HG03103 (cell line): ENCODE measurements at regions not wholly inside any gene's neighbourhood (a gene's known extent, or its start where the extent isn't known, plus 50 kb on each side); places are given as distances from the start of the nearest gene placed in this dataset.

Experiments
- ATAC-seq: cut with Tn5 transposase; IDR thresholded peaks from one replicate; pipeline ENCODE4 v1.9.1; 2021; ENCODE audit warnings: low read depth; ENCODE audit not compliant: unreplicated experiment

GRCh38 chr14:29030121-29030520, 263.5 kb downstream of the FOXG1 start:
- no peak for ATAC-seq

GRCh38 chr14:29030970-29031369, 264.4 kb downstream of the FOXG1 start:
- no peak for ATAC-seq

- ATAC-seq: no peak
These were observed 268.5 kb downstream of the FOXG1 start for GRCh38 chr14:29035134-29035533.

GRCh38 chr14:29037411-29037810, 270.8 kb downstream of the FOXG1 start:
- no peak for ATAC-seq

- no peak for ATAC-seq
These were observed 272.6 kb downstream of the FOXG1 start for GRCh38 chr14:29039171-29039570.

GRCh38 chr14:29042551-29042950, 276.0 kb downstream of the FOXG1 start:
- no peak for ATAC-seq

GRCh38 chr14:29043737-29044136, 277.1 kb downstream of the FOXG1 start:
- no peak for ATAC-seq

GRCh38 chr14:29045237-29045636, 278.6 kb downstream of the FOXG1 start:
- no peak for ATAC-seq

GRCh38 chr14:29054119-29054518, 287.5 kb downstream of the FOXG1 start:
- ATAC-seq: no peak

- ATAC-seq: no peak
These were observed 289.5 kb downstream of the FOXG1 start for GRCh38 chr14:29056041-29056566.

- no peak for ATAC-seq
These were observed 295.1 kb downstream of the FOXG1 start for GRCh38 chr14:29061702-29062101.

- no peak for ATAC-seq
These were observed 295.9 kb downstream of the FOXG1 start for GRCh38 chr14:29062466-29062865.

GRCh38 chr14:29062976-29063375, 296.4 kb downstream of the FOXG1 start:
- ATAC-seq: no peak

GRCh38 chr14:29064305-29064900, 297.8 kb downstream of the FOXG1 start:
- no peak for ATAC-seq

GRCh38 chr14:29069228-29069627, 302.6 kb downstream of the FOXG1 start:
- no peak for ATAC-seq

GRCh38 chr14:29075761-29076160, 309.2 kb downstream of the FOXG1 start:
- ATAC-seq: no peak

GRCh38 chr14:29077916-29078315, 311.3 kb downstream of the FOXG1 start:
- ATAC-seq: no peak

- ATAC-seq: no peak
These were observed 312.4 kb downstream of the FOXG1 start for GRCh38 chr14:29078810-29079522.

- no peak for ATAC-seq
These were observed 319.0 kb downstream of the FOXG1 start for GRCh38 chr14:29085546-29085945.

- no peak for ATAC-seq
These were observed 323.3 kb downstream of the FOXG1 start for GRCh38 chr14:29089849-29090248.

GRCh38 chr14:29092121-29092520, 325.5 kb downstream of the FOXG1 start:
- no peak for ATAC-seq

- no peak for ATAC-seq
These were observed 330.9 kb downstream of the FOXG1 start for GRCh38 chr14:29097476-29097875.
